Smooth muscle cell (in vitro differentiated cells): ENCODE measurements at regions not wholly inside any gene's neighbourhood (a gene's known extent, or its start where the extent isn't known, plus 50 kb on each side); places are given as distances from the start of the nearest gene placed in this dataset.
A peak's percentile ranks its signal among the peaks of the same experiment; 100 is the strongest.

Source experiments
- DNase-seq: peaks from one replicate; lab custom pipeline; 2025; ENCODE audit not compliant: unreplicated experiment; lab: John Stamatoyannopoulos, UW
- H2AFZ ChIP-seq: fragments of 200-600 bp; sonication (generic); 2 replicates; pipeline ENCODE4 v1.6.0; 2016; ENCODE audit warnings: antibody characterized with exemption, low read depth, mild to moderate bottlenecking
- H3F3A ChIP-seq: fragments of 200-600 bp; sonication (generic); 2 replicates; pipeline ENCODE4 v1.6.0; 2017; ENCODE audit warnings: antibody characterized with exemption, low read depth
- H3K27ac ChIP-seq: fragments of 200-600 bp; sonication (generic); 2 replicates; pipeline ENCODE4 v1.5.1; 2016; ENCODE audit warnings: low read depth, mild to moderate bottlenecking
- H3K27me3 ChIP-seq: fragments of 200-600 bp; sonication (generic); 2 replicates; pipeline ENCODE4 v1.6.1; 2016; ENCODE audit warnings: low read depth, mild to moderate bottlenecking
- H3K36me3 ChIP-seq: fragments of 200-600 bp; sonication (generic); 2 replicates; pipeline ENCODE4 v1.5.1; 2016; ENCODE audit warnings: low read depth
- H3K4me1 ChIP-seq: fragments of 200-600 bp; sonication (generic); 2 replicates; pipeline ENCODE4 v1.5.1; 2016; ENCODE audit warnings: low read depth
- H3K4me2 ChIP-seq: fragments of 200-600 bp; sonication (generic); 2 replicates; pipeline ENCODE4 v1.6.0; 2016; ENCODE audit warnings: mild to moderate bottlenecking
- H3K4me3 ChIP-seq: fragments of 200-600 bp; sonication (generic); 2 replicates; pipeline ENCODE4 v1.5.1; 2016; ENCODE audit warnings: mild to moderate bottlenecking
- H3K79me2 ChIP-seq: fragments of 200-600 bp; sonication (generic); 2 replicates; pipeline ENCODE4 v1.6.0; 2016; ENCODE audit warnings: low read depth, mild to moderate bottlenecking
- H3K9ac ChIP-seq: fragments of 200-600 bp; sonication (generic); 2 replicates; pipeline ENCODE4 v1.6.0; 2016; ENCODE audit warnings: low read depth
- H3K9me3 ChIP-seq: fragments of 200-600 bp; sonication (generic); replicated peaks from 2 replicates; pipeline ENCODE4 v1.5.1; 2016; ENCODE audit warnings: low read depth
- H4K20me1 ChIP-seq: fragments of 200-600 bp; sonication (generic); 2 replicates; pipeline ENCODE4 v1.6.0; 2016; ENCODE audit warnings: low read depth
- CTCF ChIP-seq: fragments of 200-600 bp; sonication (generic); IDR thresholded peaks from 2 replicates; pipeline ENCODE4 v1.5.1; 2017; ENCODE audit warnings: borderline replicate concordance, mild to moderate bottlenecking, antibody characterized with exemption; ENCODE audit not compliant: insufficient read depth, poor library complexity, severe bottlenecking
- WGBS: methylation state at CpG from one replicate; pipeline ENCODE4 v1.1.7; 2016; ENCODE audit warnings: low lambda C conversion rate; 5-methylcytosine and 5-hydroxymethylcytosine counted together

GRCh38 chr16:52069866-52070265 lies 477.1 kb downstream of the TOX3 start:
- Histone ChIP-seq H3F3A (no peaks in the 10 kb centered on the region), H4K20me1 (no peaks in the 10 kb centered on the region), H3K79me2 (no peaks in the 10 kb centered on the region), H3K27ac (no peak overlapping the region), H3K4me1 (no peaks in the 10 kb centered on the region), H3K36me3 (no peaks in the 10 kb centered on the region), H3K9me3 (no peaks in the 10 kb centered on the region), H2AFZ (peak overlapping the region; percentile 56), H3K9ac (no peak overlapping the region), H3K4me2 (no peak overlapping the region), H3K27me3 (no peaks in the 10 kb centered on the region), H3K4me3 (no peak overlapping the region)
- 24% methylated on average over 3 of the region's 3 CpGs for WGBS
- peak; percentile 39 for TF ChIP-seq CTCF
- DNase-seq = no peak

DNA sequence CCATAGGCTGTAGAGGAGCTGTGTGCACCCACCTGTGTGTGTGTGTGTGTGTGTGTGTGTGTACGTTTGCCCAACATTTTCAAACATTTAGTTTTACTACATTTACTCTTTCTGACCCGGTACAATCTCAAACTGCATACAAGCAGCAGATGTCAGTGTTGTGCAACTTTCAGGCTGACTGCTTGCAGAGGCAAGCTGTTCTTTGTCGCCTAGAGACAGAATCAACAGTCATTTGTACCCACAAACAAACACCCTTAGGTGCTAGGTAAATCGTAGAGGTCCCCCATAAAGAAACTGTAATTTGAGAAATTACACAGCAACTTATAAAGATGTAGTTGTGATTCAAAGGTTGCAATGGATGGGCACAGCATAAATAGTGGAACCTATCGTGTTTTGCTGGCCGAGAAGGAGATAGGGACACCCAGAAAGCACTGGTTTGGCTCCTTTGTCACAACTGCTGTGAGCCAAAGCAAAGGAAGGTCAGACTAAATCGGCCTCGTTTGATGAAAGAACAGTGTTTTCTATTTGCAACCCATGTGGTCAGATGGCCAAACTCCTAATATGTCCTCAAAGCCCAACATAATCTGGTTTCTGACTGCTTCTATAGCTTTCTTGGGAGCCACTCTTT lies 478.4 kb downstream of the TOX3 start:
- no peak for DNase-seq
- Histone ChIP-seq H3K79me2 (no peaks in the 10 kb centered on the region), H3K4me1 (no peaks in the 10 kb centered on the region), H3K36me3 (no peaks in the 10 kb centered on the region), H2AFZ (no peak overlapping the region), H3K9me3 (no peaks in the 10 kb centered on the region), H3K4me2 (no peak overlapping the region), H3K27ac (no peak overlapping the region), H3K9ac (no peak overlapping the region), H3K4me3 (no peak overlapping the region), H3F3A (no peaks in the 10 kb centered on the region), H4K20me1 (no peaks in the 10 kb centered on the region), H3K27me3 (no peaks in the 10 kb centered on the region)
- TF ChIP-seq CTCF = peak; percentile 35
- 53% methylated on average over 8 of the region's 8 CpGs for WGBS

- H3F3A ChIP-seq = no peaks in the 10 kb centered on the region
- no peak overlapping the region for H3K9ac ChIP-seq
- H3K79me2 ChIP-seq = no peaks in the 10 kb centered on the region
- no peak overlapping the region for H2AFZ ChIP-seq
- H3K27ac ChIP-seq = no peak overlapping the region
- H3K9me3 ChIP-seq = no peaks in the 10 kb centered on the region
- no peaks in the 10 kb centered on the region for H3K36me3 ChIP-seq
- 54% methylated on average over 2 of the region's 2 CpGs for WGBS
- H4K20me1 ChIP-seq = no peaks in the 10 kb centered on the region
- no peak for DNase-seq
- TF ChIP-seq CTCF = no peak
- no peak overlapping the region for H3K4me2 ChIP-seq
- no peaks in the 10 kb centered on the region for H3K27me3 ChIP-seq
- H3K4me1 ChIP-seq = no peaks in the 10 kb centered on the region
- H3K4me3 ChIP-seq = no peak overlapping the region
Observed at GRCh38 chr16:52066962-52067361, 480.0 kb downstream of the TOX3 start.

DNA sequence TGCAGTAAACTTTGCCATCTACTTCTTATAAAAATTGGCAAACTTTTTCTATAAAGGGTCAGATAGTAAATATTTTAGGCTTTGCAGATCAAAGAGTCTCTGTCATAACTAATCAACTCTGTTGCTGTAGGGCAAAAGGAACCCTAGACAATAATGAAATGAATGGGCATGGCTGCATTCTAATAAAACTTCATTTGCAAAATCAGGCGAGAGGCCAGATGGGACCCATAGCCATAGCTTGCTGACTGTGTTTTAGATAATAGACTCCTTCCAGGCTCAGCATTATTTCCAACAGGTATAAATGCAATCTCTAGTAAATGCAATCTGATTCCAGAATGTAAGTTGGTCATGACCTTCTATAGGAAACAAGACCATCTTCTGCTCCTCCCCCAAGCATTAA lies 490.7 kb downstream of the TOX3 start:
- Histone ChIP-seq H3K4me1 (no peaks in the 10 kb centered on the region), H3F3A (no peaks in the 10 kb centered on the region), H2AFZ (no peak overlapping the region), H3K9ac (no peak overlapping the region), H3K4me3 (no peak overlapping the region), H3K27ac (no peak overlapping the region), H3K9me3 (no peaks in the 10 kb centered on the region), H4K20me1 (no peaks in the 10 kb centered on the region), H3K79me2 (no peaks in the 10 kb centered on the region), H3K27me3 (no peaks in the 10 kb centered on the region), H3K4me2 (no peak overlapping the region), H3K36me3 (no peaks in the 10 kb centered on the region)
- no peak for DNase-seq
- no peak for TF ChIP-seq CTCF
- WGBS = 100% methylated on average over 1 of the region's 1 CpG
